GM12874 (cell line): ENCODE measurements at regions not wholly inside any gene's neighbourhood (a gene's known extent, or its start where the extent isn't known, plus 50 kb on each side); places are given as distances from the start of the nearest gene placed in this dataset.

Source experiments
- TF ChIP-seq, protein P1 (sequence below): IDR thresholded peaks from 2 replicates; pipeline ENCODE4 v1.5.1; 2011; ENCODE audit warnings: low read depth, mild to moderate bottlenecking, control low read depth, low read length, moderate library complexity; ENCODE audit not compliant: insufficient read depth

DNA sequence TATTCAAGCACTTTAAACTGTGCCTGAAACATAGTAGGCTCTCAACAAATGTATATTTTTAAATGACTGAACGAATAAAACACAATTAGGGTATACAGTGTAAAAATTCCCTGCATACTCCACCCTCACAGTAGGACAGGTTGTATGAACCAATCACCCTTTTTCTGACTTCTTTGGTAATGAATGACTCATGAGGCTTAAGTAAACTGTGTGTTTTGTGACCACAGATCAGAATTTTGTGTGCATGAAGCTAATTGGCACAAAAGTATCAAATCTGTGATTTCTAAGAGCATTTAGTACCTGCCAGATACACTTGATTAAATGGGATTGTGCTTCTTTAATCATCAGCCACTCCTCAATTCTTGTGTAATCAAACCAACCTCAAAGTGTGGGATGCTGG, 109.9 kb upstream of the MAP4K3 start:
- TF ChIP-seq, protein P1, sequence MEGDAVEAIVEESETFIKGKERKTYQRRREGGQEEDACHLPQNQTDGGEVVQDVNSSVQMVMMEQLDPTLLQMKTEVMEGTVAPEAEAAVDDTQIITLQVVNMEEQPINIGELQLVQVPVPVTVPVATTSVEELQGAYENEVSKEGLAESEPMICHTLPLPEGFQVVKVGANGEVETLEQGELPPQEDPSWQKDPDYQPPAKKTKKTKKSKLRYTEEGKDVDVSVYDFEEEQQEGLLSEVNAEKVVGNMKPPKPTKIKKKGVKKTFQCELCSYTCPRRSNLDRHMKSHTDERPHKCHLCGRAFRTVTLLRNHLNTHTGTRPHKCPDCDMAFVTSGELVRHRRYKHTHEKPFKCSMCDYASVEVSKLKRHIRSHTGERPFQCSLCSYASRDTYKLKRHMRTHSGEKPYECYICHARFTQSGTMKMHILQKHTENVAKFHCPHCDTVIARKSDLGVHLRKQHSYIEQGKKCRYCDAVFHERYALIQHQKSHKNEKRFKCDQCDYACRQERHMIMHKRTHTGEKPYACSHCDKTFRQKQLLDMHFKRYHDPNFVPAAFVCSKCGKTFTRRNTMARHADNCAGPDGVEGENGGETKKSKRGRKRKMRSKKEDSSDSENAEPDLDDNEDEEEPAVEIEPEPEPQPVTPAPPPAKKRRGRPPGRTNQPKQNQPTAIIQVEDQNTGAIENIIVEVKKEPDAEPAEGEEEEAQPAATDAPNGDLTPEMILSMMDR, result no peak

DNA sequence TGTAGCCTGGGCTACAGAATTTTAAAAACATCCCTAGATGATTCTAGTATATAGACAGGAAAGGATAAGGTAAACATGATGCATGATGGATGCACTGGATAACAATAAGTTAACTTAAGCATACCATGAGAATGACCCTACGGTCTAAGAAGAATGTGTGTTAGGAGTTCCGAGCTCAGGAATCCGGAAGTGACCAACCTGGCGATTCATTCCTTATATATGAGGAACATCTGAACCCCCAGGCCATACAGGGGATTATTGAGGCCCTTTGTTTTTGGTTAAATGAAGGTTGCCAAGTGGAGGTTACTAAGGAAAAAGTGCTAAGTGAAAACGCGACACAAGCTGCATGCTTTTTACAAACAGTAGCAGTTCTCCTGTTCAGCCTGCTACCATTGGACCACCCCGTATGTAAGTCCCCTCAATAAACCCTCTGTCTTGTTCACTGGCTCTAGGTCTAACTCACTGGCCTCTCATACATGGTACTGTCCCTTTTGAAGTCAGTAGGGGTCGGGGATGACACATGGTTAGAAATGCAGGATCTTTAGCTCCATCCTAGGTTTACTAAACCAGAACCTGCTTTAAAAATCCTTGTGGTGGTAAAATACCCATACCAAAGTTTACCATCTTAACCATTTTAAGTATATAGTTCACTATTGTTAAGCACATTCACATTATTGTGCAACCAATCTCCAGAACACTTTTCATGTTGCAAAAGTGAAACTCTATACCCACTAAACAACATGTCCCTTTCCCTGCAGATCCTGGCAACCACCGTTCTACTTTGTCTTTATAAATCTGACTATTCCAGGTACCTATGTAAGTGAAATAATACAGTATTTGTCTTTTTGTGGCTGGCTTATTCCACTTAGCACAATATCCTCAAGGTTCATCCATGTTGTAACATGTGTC, 111.0 kb upstream of the MAP4K3 start:
- TF ChIP-seq, protein P1, result no peak

DNA sequence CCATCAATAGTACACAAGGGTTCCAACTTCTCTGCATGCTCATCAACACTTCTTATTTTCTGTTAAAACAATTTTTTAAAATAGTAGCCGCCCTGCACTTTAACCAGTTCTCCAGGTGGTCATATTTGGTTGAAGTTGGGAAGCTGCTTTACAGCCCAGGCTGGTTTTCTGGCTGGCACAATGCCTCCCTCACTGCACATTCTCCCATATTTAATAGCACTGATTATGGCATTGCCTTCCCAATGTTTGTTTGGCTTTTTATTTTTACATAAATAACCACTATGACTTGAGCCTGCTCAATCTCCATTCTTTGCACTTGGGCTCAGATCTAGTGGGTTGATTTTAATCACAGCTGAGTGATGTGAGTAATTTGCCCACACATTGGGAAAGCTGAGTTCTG, 111.9 kb upstream of the MAP4K3 start:
- TF ChIP-seq, protein P1, result no peak

DNA sequence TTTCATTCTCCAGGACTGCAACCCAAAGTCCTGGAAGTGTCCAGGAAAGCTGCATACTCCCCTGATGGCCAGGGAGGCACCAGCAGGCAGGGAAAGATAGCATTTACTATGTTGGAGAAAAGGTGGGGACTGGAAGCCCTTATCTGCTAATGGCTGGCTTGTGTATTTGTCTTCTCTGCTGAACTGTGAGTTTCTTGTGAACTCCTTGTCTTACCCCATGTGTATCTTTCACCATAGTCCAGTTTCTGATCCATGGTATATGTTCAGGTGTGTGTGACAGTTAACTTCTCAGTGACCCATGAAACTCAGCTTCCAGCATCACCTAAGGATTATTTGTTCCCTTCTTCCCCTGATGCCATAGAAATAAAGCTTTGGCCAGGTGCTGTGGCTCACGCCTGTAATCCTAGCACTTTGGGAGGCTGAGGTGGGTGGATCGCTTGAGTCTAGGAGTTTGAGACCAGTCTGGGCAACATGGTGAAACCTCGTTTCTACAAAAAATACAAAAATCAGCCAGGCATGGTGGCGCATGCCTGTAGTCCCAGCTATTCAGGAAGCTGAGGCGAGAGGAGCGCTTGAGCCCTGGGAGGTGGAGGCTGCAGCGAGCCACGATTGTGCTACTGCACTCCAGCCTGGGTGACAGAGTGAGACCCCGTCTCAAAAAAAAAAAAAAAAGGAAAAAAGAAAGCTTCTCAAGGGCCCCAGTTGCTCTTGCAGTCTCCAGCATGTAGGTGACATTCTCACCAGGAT, 112.8 kb upstream of the MAP4K3 start:
- TF ChIP-seq, protein P1, result no peak

DNA sequence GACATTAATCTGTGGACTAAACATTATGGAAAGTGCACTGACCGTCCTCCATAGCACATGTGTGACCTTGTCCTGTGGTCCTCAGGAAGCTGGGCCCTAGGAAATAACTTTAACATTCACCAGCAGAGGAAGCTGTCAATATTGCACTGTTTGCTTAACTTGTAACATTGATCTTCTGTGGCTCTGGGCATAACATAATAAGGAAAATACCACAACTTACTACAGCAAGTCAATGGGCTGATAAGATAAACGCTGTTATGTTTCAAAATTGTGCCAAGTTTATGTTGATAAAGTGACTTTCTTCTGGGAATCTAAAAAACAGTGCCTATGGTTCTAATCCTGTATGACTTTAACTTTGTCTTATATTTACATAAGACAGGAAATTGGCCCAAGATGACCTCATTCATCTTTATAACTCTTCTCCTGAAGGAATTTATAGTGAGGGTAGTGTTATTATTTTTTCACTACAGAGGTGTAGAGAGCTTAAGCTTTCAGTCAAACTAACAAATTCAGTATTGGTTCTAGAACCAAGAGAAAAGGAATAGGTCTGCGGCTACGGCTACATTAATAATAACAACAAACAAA, 113.7 kb upstream of the MAP4K3 start:
- TF ChIP-seq, protein P1, result no peak

DNA sequence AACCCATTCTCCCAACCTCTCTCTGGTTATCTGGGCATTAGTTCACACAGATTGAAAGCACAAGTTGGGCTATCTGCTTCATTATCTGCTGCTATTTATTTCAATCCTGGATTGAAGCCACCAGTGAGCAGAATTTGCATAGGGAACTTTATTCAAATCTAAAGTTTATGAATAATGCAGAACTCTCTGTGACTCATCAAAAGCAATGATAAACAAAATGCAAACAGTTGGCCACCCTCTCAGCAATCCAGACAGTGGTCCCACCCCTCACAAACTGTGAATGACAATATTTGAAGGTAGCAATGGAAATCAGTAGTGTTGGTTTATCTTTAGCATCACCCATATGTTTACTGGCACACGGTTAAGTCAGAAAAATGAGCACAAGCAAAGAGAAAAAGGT, 106.8 kb upstream of the TMEM178A start:
- TF ChIP-seq, protein P1, result no peak

DNA sequence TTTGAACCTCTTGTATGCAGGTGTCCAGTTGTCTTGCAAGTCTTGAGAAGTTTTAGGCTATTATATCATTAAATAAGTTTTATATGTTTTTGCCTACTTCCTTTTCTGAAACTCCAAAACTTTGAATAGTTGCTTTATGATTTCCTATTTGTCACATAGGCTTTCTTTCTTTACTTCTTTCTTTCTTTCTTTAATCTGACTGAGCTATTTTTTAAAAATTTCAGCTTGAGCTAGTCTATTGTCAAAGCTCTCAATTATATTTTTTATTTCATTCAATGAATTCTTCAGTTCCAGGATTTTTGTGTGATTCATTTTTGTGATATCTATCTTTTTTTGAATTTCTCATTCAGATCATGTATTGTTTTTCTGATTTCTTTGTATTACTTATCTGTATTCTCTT, 102.1 kb upstream of the TMEM178A start:
- TF ChIP-seq, protein P1, result no peak
